ENCODE measurements at regions not wholly inside any gene's neighbourhood (a gene's known extent, or its start where the extent isn't known, plus 50 kb on each side); places are given as distances from the start of the nearest gene placed in this dataset.

GRCh38 chr2:134079373-134079772, 174.5 kb upstream of the MGAT5 start:
- TF ChIP-seq CTCF (IDR thresholded peaks at IDR 0.05; ENCODE audit: low read depth, low read length) (no peak), POLR2A (IDR thresholded peaks at IDR 0.05; ENCODE audit: extremely low read depth, insufficient read length) (no peak)

All from NB4 (cell line).